ENCODE measurements at regions not wholly inside any gene's neighbourhood (a gene's known extent, or its start where the extent isn't known, plus 50 kb on each side); places are given as distances from the start of the nearest gene placed in this dataset.

- TF ChIP-seq YY1 (IDR thresholded peaks at IDR 0.05; ENCODE audit: low read depth, low read length) (no peak), GABPA (IDR thresholded peaks at IDR 0.05; ENCODE audit: borderline replicate concordance, insufficient read depth, low read length) (no peak), PHF8 (conservative IDR thresholded peaks at IDR 0.05; ENCODE audit: low read depth, low read length) (no peak), BCL11A (IDR thresholded peaks at IDR 0.05; ENCODE audit: low read depth in 2 of 2, low read length in 2 of 2) (no peak)
Measured at GRCh38 chr13:54367639-54368271, 1339.1 kb downstream of the OLFM4 start (continued).

Measured in H1 (cell line).